Heart left ventricle (tissue), 13 donors: ENCODE measurements at regions not wholly inside any gene's neighbourhood (a gene's known extent, or its start where the extent isn't known, plus 50 kb on each side); places are given as distances from the start of the nearest gene placed in this dataset.

Experiments used
- CTCF ChIP-seq, 12 donors: fragments of 200-600 bp; sonication (generic) in 4 of 12; IDR thresholded peaks; one replicate each; pipeline versions ENCODE4 v1.5.0 to v1.8.0; 2018 to 2022; ENCODE audit warnings: antibody characterized with exemption in 12 of 12, mild to moderate bottlenecking in 5 of 12
- POLR2A ChIP-seq, 2 donors: fragments of 450-650 bp; IDR thresholded peaks; one replicate each; pipeline ENCODE4 v1.6.1; 2017; ENCODE audit warnings: antibody characterized with exemption in 2 of 2, mild to moderate bottlenecking in 2 of 2, moderate library complexity in 2 of 2
- donor health status: ischemic (EF 13 %, LVEDD 7.1; RV severe dilation, severe dysfunction).
- donor health status: DM: no; HTN: yes; CAD: no.
- donor health status: DM: no; HTN: no; CAD: no.
- donor health status: ischemic (EF 25% LVEDD 6.9; RV normal size, moderate dysfunction).
- donor health status: ischemic (EF 25% LVEDD 5.7; RV mildly dilated, moderate dysfunction).
- donor health status: ischemic (EF 35%, LVEDD 5.7; RV mildly dilated, moderate dysfunction).
- donor health status: nonischemic (EF 11% LVEDD 7.7; RV severe dilation, severe dysfunction).
- donor health status: DM: yes; HTN: yes; CAD: no.
- donor health status: PGD.
- donor health status: ischemic (EF 29% LVEDD 5.4; RV normal size, mild dysfunction).
- donor health status: nonischemic (EF 23%, LVEDD 6.1; RV moderate dilation, normal function).

- no peak for TF ChIP-seq CTCF (IDR thresholded peaks at IDR 0.05)
- no peak for TF ChIP-seq POLR2A (IDR thresholded peaks at IDR 0.05)
Observed at GRCh38 chr9:85430659-85431338, 311.0 kb downstream of the AGTPBP1 start.
